ENCODE measurements at regions not wholly inside any gene's neighbourhood (a gene's known extent, or its start where the extent isn't known, plus 50 kb on each side); places are given as distances from the start of the nearest gene placed in this dataset.

- Histone ChIP-seq H2BK15ac (ENCODE audit: low read length) (no peak overlapping the region), H3K18ac (ENCODE audit: extremely low read depth, low read length) (no peak overlapping the region), H2BK5ac (ENCODE audit: low read depth, low read length) (no peak overlapping the region), H2AK5ac (ENCODE audit: low read depth, low read length) (no peak overlapping the region), H3K4me2 (ENCODE audit: insufficient read depth in 1 of 2, low read depth in 2 of 2, low read length in 2 of 2) (no peak overlapping the region), H3K9ac (replicated peaks in 1 of 4; ENCODE audit: extremely low read depth in 1 of 4, low read depth in 3 of 4, low read length in 3 of 4) (no peak overlapping the region), H3K4ac (replicated peaks; ENCODE audit: insufficient read length, low read depth, low read length) (no peak overlapping the region), H3K27me3 (replicated peaks in 1 of 4; ENCODE audit: control insufficient read depth in 3 of 4, extremely low read depth in 1 of 4, insufficient read depth in 3 of 4, low read length in 3 of 4) (no peaks in the 10 kb centered on the region), H2AFZ (ENCODE audit: low read length) (no peak overlapping the region), H3K79me2 (ENCODE audit: control insufficient read depth in 1 of 2, insufficient read depth in 2 of 2, low read length in 2 of 2) (no peaks in the 10 kb centered on the region), H4K8ac (ENCODE audit: extremely low read depth, insufficient read depth, low read length) (no peak overlapping the region), H4K91ac (replicated peaks; ENCODE audit: insufficient read length, low read length) (no peak overlapping the region), H3K27ac (ENCODE audit: low read depth, low read length) (no peak overlapping the region), H3K14ac (ENCODE audit: insufficient read length) (no peak overlapping the region), H3K4me3 (ENCODE audit: extremely low read depth in 1 of 4, insufficient read depth in 2 of 4, low read depth in 3 of 4, low read length in 4 of 4) (no peak overlapping the region), H2BK120ac (replicated peaks; ENCODE audit: low read depth, low read length) (no peak overlapping the region), H4K5ac (ENCODE audit: insufficient read length, low read depth, low read length) (no peak overlapping the region), H2BK12ac (ENCODE audit: low read depth, low read length) (no peak overlapping the region), H2BK20ac (ENCODE audit: low read length) (no peak overlapping the region), H3K23me2 (ENCODE audit: low read depth, low read length) (no peaks in the 10 kb centered on the region; the same call in 1 of the 2 replicates), H4K20me1 (replicated peaks in 1 of 2; ENCODE audit: control insufficient read depth in 1 of 2, insufficient read depth in 2 of 2, low read length in 2 of 2) (no peaks in the 10 kb centered on the region), H3K79me1 (ENCODE audit: low read depth, low read length) (no peaks in the 10 kb centered on the region), H3K36me3 (ENCODE audit: control insufficient read depth in 2 of 4, insufficient read depth in 4 of 4, low read length in 3 of 4) (no peaks in the 10 kb centered on the region), H3K56ac (replicated peaks; ENCODE audit: insufficient read length, low read depth, low read length) (no peak overlapping the region), H3K23ac (ENCODE audit: insufficient read length) (no peak overlapping the region), H3K4me1 (replicated peaks in 1 of 4; ENCODE audit: control insufficient read depth in 3 of 4, insufficient read depth in 4 of 4, low read length in 3 of 4) (no peaks in the 10 kb centered on the region), H3K9me3 (ENCODE audit: insufficient read depth in 2 of 2, low read depth in 1 of 2, low read length in 1 of 2) (no peaks in the 10 kb centered on the region)
- POLR2A ChIA-PET (ENCODE audit: partially characterized antibody), result no interaction called here
- 82 to 100% methylated on average over 1 of the region's 1 CpG for WGBS, 2 experiments (ENCODE audit: extremely low coverage in 1 of 2, insufficient coverage in 1 of 2, insufficient read length in 1 of 2, insufficient replicate concordance in 2 of 2, low coverage in 1 of 2, low lambda C conversion rate in 2 of 2, missing lambda C conversion rate in 1 of 2)
- TF ChIP-seq POLR2AphosphoS5 (IDR thresholded peaks at IDR 0.05; ENCODE audit: low read depth, low read length) (no peak), SP4 (IDR thresholded peaks at IDR 0.05; ENCODE audit: low read length) (no peak), SP1 (IDR thresholded peaks at IDR 0.05; ENCODE audit: low read depth, low read length) (no peak), CHD1 (IDR thresholded peaks at IDR 0.05; ENCODE audit: low read depth, low read length) (no peak), CTBP2 (IDR thresholded peaks at IDR 0.05; ENCODE audit: borderline replicate concordance, insufficient read depth, insufficient read length, low read length) (no peak), FOSL1 (IDR thresholded peaks at IDR 0.05; ENCODE audit: insufficient read depth, low read depth, low read length) (no peak), POLR2A (IDR thresholded peaks at IDR 0.05; ENCODE audit: control extremely low read depth in 1 of 2, low read depth in 2 of 2, low read length in 2 of 2) (no peak), CEBPB (IDR thresholded peaks at IDR 0.05; ENCODE audit: low read depth, low read length) (no peak), BACH1 (IDR thresholded peaks at IDR 0.05; ENCODE audit: low read length) (no peak), PHF8 (conservative IDR thresholded peaks at IDR 0.05; ENCODE audit: low read depth, low read length) (no peak), USF2 (IDR thresholded peaks at IDR 0.05; ENCODE audit: low read length) (no peak)
- FAIRE-seq (no peak), DNase-seq (ENCODE audit: low read depth in 1 of 2, low spot score in 2 of 2) (no peak)
- CTCF ChIA-PET (ENCODE audit: partially characterized antibody), result no interaction called here
Observed at GRCh38 chr2:155513248-155513647, 814.8 kb downstream of the KCNJ3 start.

Measured in H1 (cell line).